ENCODE measurements at regions not wholly inside any gene's neighbourhood (a gene's known extent, or its start where the extent isn't known, plus 50 kb on each side); places are given as distances from the start of the nearest gene placed in this dataset.
"Not testable (repeated sequence)": the region's sequence is repeated elsewhere in the genome, so short reads cannot be mapped to it uniquely, and the experiment has no call there.

- H3K56ac ChIP-seq (ENCODE audit: extremely low read depth, insufficient read depth, low read length); H3K4me2 ChIP-seq (ENCODE audit: low read depth, low read length); H3K23ac ChIP-seq (ENCODE audit: low read depth, low read length); H3K27ac ChIP-seq (ENCODE audit: insufficient read depth, low read length); H3K9me1 ChIP-seq (ENCODE audit: insufficient read depth, low read length); H3K79me1 ChIP-seq (ENCODE audit: low read depth in 1 of 2, low read length in 2 of 2); H4K20me1 ChIP-seq (ENCODE audit: insufficient read depth, low read length); intact Hi-C loops (cut with micrococcal nuclease); H3K4me1 ChIP-seq (ENCODE audit: control insufficient read depth, insufficient read depth, low read length); H3K27me3 ChIP-seq (ENCODE audit: control insufficient read depth, insufficient read depth, low read length); H3K36me3 ChIP-seq (ENCODE audit: control insufficient read depth, insufficient read depth, low read length); H3K18ac ChIP-seq (ENCODE audit: low read depth, low read length); CTCF ChIA-PET; H2AK9ac ChIP-seq (replicated peaks; ENCODE audit: low read depth, low read length, poor library complexity); H2AK5ac ChIP-seq (ENCODE audit: low read depth, low read length); H4K5ac ChIP-seq (ENCODE audit: low read depth, low read length); H3K14ac ChIP-seq (replicated peaks; ENCODE audit: low read depth, low read length); in situ Hi-C loops (cut with MboI; ENCODE audit: low sequenced_read_pairs); ATAC-seq (ENCODE audit: low read depth); H2BK120ac ChIP-seq (ENCODE audit: low read depth, low read length); DNase-seq; H2AFZ ChIP-seq (replicated peaks; ENCODE audit: low read length, poor library complexity); H4K91ac ChIP-seq (ENCODE audit: insufficient read depth, low read depth, low read length); H3K9ac ChIP-seq (ENCODE audit: low read depth, low read length); H2BK20ac ChIP-seq (ENCODE audit: low read depth, low read length); POLR2A ChIA-PET (ENCODE audit: unreplicated experiment); dilution Hi-C loops (cut with HindIII; ENCODE audit: low sequenced_read_pairs, unreplicated experiment); BruUV-seq (replicated peaks); H2BK5ac ChIP-seq (ENCODE audit: low read depth, low read length, poor library complexity, severe bottlenecking); H3K9me3 ChIP-seq (ENCODE audit: control insufficient read depth, insufficient read depth, low read length); H2BK15ac ChIP-seq (ENCODE audit: low read depth, low read length); H3K4ac ChIP-seq (ENCODE audit: low read depth, low read length); H3K4me3 ChIP-seq (ENCODE audit: insufficient read depth, low read depth, low read length); H4K8ac ChIP-seq (ENCODE audit: low read depth in 2 of 2, low read length in 2 of 2): not testable (repeated sequence)
- WGBS, 2 experiments (ENCODE audit: extremely low coverage in 2 of 2, insufficient read length in 1 of 2), result 78% methylated on average over 4 of the region's 7 CpGs; no CpG with 5 or more reads in 1 of the 2 experiments
Observed at GRCh38 chr1:112825563-112826216, 110.6 kb upstream of the PPM1J start.

- not testable (repeated sequence) for ATAC-seq (ENCODE audit: low read depth)
Observed at GRCh38 chr1:112825075-112825474, 109.9 kb upstream of the PPM1J start.

More at GRCh38 chr1:112825075-112825474, 109.9 kb upstream of the PPM1J start:
- H3K9me1 ChIP-seq (ENCODE audit: insufficient read depth, low read length); H4K20me1 ChIP-seq (ENCODE audit: insufficient read depth, low read length); H3K4ac ChIP-seq (ENCODE audit: low read depth, low read length); BruUV-seq (replicated peaks); H4K5ac ChIP-seq (ENCODE audit: low read depth, low read length); H2BK5ac ChIP-seq (ENCODE audit: low read depth, low read length, poor library complexity, severe bottlenecking); H3K9me3 ChIP-seq (ENCODE audit: control insufficient read depth, insufficient read depth, low read length); H3K23ac ChIP-seq (ENCODE audit: low read depth, low read length); H2BK120ac ChIP-seq (ENCODE audit: low read depth, low read length); H3K4me1 ChIP-seq (ENCODE audit: control insufficient read depth, insufficient read depth, low read length); CTCF ChIA-PET; DNase-seq; H2AK9ac ChIP-seq (replicated peaks; ENCODE audit: low read depth, low read length, poor library complexity); H2AFZ ChIP-seq (replicated peaks; ENCODE audit: low read length, poor library complexity); H3K18ac ChIP-seq (ENCODE audit: low read depth, low read length); H3K27ac ChIP-seq (ENCODE audit: insufficient read depth, low read length); in situ Hi-C loops (cut with MboI; ENCODE audit: low sequenced_read_pairs); POLR2A ChIA-PET (ENCODE audit: unreplicated experiment); H3K14ac ChIP-seq (replicated peaks; ENCODE audit: low read depth, low read length); H3K56ac ChIP-seq (ENCODE audit: extremely low read depth, insufficient read depth, low read length); H3K36me3 ChIP-seq (ENCODE audit: control insufficient read depth, insufficient read depth, low read length); intact Hi-C loops (cut with micrococcal nuclease); H3K79me1 ChIP-seq (ENCODE audit: low read depth in 1 of 2, low read length in 2 of 2); H3K4me3 ChIP-seq (ENCODE audit: insufficient read depth, low read depth, low read length); H2AK5ac ChIP-seq (ENCODE audit: low read depth, low read length); H4K91ac ChIP-seq (ENCODE audit: insufficient read depth, low read depth, low read length); H3K4me2 ChIP-seq (ENCODE audit: low read depth, low read length); H3K9ac ChIP-seq (ENCODE audit: low read depth, low read length); H2BK20ac ChIP-seq (ENCODE audit: low read depth, low read length); dilution Hi-C loops (cut with HindIII; ENCODE audit: low sequenced_read_pairs, unreplicated experiment); H3K27me3 ChIP-seq (ENCODE audit: control insufficient read depth, insufficient read depth, low read length); H2BK15ac ChIP-seq (ENCODE audit: low read depth, low read length); H4K8ac ChIP-seq (ENCODE audit: low read depth in 2 of 2, low read length in 2 of 2): not testable (repeated sequence)
- WGBS, 2 experiments (ENCODE audit: extremely low coverage in 2 of 2, insufficient read length in 1 of 2), result no CpG with 5 or more reads among the region's 6 CpGs

All from IMR-90 (cell line).